ENCODE measurements at regions not wholly inside any gene's neighbourhood (a gene's known extent, or its start where the extent isn't known, plus 50 kb on each side); places are given as distances from the start of the nearest gene placed in this dataset.

DNA sequence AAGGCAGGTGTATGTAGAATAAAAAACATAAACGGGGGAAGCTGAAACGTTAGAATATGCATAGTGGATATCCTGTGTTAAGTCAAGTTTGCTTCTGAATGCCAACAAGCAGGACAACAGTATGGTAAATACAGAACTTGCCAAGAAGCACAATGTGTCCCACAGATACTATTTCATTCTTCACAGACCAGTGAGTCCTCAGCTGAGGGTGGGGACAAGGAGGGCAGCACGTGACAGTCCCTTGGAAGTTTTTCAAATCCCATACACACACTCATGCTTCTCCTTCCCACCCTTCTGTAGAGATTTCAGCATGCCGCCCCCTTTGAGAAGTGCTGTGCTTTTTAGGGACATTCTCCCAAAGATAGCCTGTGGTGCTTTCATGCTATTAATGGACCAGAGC, 268.5 kb upstream of the ECI2 start:
- no peak for DNase-seq

DNA sequence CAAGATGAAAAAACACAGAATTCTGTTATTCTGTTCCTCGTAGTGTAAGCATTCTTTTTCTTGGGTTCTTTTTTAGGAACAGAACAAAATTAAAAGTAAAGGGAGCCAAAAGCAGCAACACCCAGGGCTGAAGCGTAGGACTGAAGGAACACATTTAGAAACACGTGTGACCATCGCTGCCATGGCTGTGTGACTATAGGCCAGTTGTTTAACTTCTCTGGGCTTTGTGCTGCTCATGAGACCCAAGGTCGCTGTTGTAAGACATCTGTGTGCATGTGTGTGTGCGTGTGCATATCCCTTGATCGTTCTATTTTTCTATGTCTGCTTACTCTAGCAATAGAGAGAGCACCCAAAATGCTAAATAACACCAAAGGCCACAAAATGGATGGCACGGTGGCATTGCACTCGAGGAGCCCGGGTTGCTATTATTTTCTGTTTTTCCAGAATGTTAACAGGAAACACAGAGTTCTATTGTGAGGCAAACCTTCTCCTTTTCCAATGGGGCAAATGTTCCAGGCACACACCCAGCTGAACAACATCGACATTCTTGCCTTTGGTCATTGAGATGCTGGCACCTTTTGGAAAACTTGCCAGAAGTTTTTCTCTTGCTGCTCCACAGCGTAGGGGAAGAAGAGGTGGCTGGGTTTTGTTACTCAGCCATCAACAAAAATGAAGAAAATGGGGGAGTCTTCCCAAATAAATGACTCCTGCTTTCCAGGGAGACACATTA, 267.8 kb upstream of the ECI2 start:
- no peak for DNase-seq

DNA sequence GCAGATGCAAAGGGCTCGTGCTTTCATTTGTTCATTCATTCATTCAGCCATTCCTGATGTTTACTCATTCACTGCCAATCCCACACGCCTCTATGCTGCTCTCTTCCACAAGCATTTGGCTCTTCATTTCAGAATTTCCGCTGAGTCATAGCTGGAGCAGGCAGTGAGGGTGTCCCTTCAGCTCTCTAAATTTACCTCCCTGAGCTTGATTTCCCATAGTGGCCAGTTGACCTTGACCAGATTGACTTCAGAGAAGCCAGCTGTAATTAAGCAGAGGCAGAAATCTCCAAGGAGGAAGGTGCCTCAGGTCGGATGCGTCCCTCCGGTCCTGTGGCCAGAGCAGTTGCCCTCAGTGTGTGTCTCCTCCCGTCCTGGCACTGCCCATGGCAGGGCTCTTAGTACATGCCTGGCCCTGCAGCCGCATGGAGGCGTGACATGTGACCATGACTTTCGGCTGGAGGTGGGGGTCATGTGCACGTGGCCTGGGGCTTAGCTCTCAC, 267.2 kb upstream of the ECI2 start:
- peak; percentile 78 for DNase-seq

DNA sequence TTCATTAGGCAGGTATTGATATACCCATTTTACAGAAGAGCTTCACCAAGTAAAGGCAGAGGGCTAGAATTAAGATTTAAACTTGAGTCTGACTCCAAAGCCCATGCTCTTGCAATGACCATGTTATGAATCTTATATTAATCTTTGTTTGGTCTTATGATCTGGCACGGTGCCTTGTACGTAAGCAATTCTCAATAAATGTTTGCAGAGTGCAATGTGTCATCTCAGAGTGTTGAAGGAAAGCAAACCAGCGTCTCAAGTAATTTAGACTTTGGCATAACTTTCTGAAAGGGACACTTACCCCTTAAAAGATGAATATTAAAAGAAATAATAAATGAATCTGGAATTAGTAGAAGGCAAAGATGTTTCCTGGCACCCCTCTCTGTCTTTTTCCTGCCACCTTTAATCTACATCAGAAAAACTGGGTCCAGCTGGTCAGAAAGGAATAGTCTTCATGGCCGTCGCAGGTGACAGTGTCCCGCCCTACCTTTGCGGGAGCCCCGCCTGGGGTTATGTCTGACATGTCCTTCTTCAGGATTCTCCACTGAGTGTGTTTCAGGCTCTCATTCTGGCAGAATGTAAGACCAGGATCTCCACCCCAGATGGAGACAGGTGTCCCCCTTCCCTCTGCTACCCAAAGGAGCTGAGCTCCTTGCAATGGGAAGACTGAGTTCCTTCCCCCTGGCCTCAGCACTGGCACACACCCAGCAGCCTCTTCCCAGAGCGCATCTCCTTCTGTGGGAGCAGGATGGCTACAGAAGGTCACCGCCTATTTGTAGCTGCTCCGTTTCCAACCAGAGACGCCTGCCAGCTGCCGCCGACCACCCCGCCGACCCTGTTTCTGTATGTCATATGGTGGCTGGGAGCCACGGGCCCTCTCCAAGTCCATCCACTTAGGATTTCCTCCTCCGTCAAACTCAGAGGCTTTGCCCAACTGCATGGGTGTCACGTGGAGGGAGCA, 266.3 kb upstream of the ECI2 start:
- DNase-seq = no peak

DNA sequence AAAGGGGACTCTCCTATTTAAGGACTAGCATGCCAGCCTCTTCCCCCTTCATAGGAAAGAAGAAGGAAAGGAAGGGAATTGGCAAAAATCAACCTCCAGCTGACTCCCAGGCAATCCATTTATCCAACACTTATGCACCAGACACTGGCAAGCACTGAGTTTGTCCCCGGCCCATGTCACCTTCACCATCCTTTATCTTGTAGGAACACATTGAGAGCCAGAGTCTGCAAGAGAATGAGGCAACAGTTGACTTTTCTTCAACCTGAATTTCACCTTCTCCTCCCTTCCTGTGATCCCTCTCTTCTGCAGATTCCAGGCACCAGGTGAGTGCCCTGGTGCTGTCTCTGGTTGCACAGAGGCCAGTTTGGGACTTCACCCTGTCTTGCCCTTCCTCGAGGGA, 264.3 kb upstream of the ECI2 start:
- no peak for DNase-seq

DNA sequence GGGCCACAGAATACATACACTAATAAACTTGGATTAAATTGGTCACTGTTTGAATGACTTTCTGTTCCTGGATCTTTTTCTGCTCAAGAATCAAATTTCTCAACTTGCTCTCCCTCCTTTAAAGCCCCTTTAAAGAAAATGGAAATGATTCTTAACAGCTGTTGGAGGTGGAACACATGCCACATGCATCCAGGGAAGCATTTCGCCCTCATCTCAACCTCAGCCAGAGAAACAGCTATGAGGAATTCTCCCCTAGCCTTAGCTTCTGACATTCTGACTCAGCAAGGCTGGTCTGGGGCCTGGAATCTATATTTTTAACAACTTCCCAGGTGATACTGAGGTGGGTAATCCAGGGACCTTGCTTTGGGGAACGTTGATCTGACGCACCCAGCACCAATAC, 263.4 kb upstream of the ECI2 start:
- DNase-seq = peak; percentile 45

DNA sequence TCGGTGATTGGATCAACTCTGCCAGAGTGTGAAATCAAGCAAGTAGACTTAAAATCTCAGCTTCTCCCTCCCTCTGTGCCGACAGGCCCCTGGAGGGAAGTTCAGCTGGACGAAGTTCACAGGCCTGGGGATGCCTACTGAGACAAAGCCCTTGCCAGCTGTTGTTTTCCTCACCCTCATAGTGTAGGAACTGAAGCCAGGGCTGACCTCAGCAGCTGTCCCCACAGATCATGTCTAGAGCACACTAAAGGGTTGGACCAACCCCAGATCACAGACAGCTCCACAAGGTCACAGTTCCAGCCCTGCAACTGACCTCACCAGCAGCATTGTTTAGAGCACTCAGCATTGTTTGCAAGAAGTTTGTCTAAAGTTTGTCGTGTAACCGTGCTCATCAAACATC, 261.9 kb upstream of the ECI2 start:
- no peak for DNase-seq

DNA sequence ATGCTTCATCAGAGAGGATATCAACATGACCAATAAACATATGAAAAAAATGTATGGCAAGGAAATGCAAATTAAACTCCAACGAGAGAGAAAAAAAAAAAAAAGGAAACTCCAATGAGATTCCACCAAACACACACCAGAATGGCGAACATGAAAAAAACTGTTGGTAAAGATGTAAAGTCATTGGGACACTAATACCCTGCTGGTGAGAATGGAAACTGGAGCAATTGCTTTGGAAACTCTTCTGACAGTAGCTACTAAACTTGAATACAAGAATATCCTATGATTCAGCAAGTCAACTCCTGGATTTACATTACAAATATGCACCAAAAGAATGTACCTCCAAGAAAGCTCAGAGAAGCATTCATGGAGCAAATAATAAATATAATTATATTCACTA, 260.7 kb upstream of the ECI2 start:
- DNase-seq = no peak

DNA sequence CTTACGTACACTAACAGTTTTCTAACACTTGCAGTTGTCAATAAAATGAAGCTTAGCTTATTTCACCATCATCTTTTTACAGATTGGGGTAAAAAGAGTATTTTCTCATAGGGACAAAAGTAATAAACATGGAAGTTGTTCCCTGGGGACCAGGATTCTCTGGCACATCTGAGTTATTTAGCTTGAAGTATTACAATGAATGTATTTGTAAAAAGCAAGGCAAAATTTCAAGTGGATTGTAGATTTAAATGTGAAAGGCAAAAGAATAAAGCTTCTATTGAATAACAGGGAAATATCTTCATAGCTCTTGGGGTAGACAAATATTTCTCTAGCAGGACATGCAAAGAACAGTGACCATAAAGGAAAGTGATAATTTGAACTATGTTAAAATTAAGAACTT, 260.0 kb upstream of the ECI2 start:
- no peak for DNase-seq

DNA sequence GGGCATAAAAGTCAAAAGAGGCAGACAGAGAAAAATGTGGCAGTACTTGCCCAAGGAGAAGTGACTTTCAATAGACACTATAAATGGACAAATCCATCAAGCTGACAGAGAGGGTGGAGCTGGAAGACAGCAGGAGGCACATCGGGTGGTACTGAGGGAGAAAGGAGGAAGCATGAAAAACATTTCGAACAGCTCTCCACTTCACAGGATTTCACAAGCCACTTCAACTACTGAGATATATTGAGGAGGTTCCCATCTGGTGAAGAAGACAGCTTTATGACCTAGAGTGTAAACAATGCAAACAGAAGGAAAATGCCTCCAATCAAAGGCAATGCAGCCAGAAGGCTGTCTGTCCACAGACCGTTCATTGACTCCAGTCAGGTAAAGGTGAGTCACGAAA, 259.4 kb upstream of the ECI2 start:
- DNase-seq = no peak

DNA sequence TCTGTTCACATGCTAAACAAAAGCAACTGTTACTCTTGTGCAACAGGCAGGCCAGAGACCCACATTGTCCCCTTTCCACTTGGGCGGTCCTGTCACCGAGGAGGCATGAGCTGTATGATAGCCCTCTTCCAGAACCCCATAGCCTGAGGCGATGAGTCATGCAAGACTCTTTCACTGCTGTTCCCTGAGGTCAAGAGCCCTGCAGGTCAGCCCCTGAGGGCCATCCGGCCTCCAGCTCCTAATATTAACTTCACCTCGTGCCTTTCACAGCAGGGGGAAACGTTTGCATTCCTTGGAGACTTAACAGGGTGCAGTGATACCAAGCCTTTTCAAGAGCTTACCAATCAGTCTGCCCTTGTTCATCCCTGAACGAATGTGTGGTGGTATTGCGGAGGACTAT, 253.3 kb upstream of the ECI2 start:
- DNase-seq = no peak

DNA sequence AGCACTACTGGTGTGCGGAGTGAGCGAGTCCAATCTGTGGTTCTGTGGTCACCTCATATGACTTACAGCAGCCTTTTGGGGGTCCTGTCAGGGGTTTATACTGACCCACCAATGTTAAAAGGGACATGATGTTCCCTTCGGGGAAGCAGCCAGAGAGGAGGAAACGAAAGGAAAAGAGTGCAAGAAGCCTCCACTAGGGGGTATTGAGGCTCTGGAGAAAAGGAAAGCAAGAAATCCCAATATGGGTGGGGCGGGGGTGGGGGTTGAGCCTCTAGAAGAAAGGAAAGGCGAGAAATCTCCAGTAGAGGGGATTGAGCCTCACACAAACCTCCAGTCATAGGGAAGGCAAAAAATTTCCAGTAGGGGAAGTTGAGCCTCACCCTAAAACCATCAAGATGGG, 249.3 kb upstream of the ECI2 start:
- no peak for DNase-seq

DNA sequence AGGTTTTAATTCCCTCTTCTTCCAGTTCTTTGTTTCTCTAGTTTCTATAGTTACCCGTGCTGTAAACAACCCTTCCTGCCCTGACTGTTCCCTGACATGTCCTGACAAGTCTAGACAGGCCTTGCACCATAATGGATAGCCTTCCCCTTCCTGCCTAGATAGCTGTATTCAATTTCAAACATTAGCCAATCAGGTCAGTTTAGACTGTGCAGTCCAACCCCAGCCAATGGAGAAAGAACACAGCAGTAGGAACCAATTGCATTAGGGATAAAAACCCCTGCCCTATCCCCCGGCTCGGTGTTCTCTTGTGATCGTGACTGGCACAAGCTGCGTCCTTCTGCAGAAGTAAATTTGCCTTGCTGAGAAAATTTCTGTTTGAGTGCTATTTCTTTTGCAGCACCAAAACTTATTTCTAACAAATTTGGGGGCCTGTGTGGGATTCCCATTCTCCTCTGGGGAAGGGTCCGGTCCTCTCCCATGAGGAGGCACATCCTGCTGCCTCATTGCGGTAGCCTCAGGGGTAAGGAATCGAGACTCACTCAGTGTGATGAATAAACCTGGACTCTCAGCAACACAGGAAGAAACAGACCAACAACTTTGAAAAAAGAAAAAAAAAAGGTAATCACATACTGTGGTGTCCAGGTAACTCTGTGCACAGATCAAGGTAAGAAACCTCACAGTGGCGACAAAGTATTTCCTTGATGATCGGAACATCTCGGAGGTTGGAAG, 248.7 kb upstream of the ECI2 start:
- no peak for DNase-seq

DNA sequence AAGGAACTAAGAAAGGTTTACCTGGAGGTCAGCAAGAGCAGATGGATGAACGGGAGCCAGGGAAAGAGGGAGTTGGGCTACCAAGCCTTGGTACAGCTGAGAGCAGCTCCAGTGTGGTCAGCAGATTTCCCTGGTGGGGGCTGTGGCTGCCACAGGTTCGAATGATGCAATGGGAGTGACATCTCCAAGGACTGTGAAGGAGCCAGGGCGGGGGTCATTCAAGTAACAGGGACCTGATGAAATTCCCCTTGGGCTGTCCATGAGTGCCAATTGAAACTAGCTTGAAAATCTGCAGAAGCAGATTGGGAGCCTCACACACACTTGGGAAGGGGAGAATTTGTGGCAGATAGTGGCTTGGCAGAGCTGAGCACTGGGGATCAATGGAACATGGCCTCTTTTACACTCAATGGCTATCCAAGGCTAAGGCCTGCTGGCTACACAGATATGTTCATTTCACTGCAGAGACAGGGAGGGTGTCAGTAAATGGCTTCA, 247.0 kb upstream of the ECI2 start:
- DNase-seq = no peak

DNA sequence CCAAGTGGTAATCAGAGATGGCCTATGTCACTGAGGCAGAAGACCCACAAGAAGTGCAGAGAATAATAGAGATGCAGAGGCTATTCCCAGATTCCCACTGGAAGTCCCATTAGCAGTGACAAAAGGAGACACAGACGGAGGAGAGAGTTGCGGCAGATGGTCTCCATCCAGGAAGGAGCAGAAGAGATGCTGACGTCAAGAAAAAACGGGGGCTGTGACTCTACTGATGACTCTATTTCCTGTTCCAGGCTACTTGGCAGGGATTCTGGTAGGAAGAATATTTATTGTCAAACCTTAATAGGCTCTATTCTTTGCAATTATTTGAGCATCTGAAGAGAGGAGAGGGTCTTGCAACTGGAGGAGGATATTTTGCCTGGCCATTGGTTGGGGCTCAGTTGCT, 246.0 kb upstream of the ECI2 start:
- peak; percentile 48 for DNase-seq

DNA sequence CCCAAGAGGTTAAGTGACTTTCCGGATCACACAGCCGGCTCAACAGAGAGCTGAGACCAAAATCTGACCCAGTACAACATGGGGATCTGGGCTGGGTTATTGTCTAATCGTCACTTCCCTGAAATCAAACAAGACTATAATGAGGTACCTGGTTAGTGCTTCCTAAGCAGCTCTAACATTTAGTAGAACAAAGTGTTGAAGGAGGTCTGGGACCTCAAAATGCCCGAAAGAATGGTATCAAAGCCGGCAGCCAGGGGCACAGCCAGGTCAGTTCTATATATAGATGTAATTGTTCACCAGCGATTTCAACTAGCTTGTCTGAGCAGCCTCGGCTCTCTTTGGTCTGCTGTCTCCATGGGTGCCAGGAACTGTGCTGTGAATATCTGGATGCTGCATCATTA, 245.5 kb upstream of the ECI2 start:
- no peak for DNase-seq

DNA sequence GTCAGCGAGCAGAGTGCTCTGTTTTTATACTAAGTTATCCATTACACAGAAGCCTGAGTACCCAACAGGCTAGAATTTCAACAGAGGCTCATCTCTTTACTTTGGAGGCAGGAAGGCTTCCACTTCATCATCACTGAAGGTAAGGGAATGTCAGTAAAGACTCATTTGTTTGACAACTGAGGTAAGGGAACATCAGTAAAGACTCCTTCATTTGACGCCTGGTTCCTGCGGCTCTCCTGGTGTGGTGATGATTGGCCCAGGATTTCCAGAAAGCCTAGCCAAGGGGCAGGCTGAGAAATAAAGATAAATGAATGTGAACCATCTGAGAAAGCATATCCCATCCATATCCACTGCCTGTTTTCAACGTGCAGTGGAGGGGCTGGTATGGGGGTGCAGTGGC, 244.6 kb upstream of the ECI2 start:
- DNase-seq = no peak

DNA sequence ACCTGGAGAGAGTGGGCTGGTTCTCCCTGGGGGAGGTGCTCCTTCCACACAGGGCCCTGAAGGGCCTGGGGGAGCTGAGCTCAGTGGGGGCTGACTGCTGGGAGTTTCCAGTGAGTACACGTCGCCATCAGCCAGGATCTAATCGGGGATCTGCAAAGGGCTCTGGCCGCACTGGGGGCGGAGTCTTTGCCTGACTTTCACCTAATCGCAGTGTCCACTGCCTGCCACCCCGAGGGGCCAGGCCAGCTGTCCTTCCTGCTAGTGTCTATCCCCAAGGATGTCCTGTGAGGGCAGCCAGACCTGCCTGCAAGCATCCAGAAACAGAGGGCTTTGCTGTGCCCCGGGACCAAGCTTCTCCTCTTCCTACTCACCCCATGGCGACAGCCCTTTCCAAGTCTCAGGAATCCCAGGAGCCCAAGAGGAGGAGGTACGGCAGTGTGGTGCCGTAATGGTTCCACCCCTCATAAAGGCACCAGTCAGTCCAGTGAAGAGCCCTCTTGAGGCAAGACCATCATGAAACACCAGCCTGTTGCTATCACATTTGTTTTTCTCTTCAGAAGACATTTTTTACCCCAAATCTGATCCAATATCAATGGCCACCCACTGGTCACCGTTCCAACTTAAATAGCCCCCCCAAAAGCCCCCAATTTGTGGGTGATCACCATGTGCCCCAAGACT, 243.1 kb upstream of the ECI2 start:
- no peak for DNase-seq

DNA sequence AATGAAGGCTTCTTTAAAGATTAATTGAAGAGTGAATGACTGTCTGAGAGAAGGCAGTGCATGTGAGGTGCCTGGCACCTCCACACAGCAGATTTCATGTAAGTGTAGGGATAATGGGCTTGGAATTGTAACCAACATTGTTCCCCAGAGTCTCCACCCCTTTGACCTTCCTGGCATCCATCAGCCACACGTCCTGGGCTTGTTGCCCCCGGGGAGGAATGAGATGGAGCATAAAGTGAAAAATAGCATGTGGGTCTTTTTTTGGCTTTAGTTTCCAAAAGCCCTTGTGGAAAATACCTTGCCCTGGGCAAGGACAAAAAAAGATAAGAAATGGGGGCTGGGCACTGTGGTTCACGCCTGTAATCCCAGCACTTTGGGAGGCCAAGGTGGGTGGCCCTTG, 242.2 kb upstream of the ECI2 start:
- DNase-seq = no peak

DNA sequence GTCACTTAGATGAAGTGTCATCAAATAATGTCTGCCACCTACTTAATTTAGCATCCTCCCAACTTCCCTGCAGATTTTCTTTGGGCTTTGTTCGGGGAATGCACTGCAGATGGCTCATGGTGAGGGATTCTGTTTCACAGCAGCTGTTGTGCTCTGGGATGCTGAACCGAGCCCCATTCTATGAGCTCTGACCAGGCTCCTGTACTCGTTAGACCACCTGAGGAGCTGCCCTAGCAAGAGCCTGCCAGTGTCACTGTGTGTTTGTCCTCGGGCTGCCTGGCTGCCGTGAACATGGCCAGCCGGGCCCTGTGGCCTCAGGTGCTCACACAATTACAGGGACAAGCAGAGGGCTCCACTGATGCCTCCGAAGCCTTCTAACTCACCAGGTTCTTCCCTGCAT, 238.8 kb upstream of the ECI2 start:
- DNase-seq = no peak

DNA sequence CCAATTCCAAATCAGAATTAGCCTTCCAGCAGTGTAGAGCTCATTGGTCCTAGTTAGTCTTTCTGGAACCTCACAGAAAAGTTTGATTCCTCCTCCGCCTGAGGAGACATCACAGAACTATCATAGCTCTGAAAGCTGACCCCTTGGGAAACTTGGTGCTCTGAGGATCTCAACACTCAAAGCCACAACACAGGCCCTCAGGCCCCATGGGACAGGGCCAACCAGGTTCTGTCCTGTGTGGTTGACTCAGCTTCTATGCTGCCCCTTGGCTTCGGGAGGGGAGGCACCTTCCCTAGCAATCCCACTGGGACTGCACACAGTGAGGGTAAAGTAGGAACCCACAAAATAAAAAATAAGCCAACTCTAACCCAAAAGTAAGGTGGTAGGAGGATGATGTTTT, 237.5 kb upstream of the ECI2 start:
- DNase-seq = no peak

DNA sequence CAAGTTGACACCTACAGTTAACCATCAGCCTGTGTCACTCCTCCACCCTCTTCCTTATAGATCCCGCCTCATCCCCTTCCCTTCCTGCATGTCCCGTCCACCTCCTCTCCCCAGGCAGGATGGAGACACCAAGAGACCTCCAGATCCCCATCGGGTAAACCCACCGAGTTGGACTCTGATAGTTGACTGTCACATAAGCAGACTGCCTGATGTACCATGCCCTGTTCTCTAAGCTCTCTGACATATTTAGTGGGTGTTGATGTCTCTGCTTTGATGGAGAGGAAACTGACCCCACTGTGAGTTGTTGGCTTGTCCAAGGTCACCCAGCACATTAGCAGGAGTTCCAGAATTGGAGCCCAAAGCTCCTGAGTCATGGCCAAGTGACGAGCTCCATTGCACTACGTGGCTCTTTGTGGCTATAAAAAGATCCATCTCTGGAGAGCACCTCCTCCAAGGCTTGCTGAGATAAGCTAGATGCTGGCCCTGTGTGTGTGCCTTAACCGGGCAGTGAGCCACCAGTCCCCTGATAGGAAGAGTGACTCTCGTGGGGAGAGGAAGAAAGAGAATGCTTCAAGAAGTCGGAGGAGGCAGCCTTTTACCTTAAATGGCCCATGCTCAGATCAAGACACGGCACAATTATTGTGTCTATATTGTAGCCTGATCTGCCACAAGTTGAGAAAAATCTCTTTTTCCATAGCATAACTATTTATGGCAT, 236.0 kb upstream of the ECI2 start:
- DNase-seq = peak; percentile 68
